Skeletal muscle satellite cell (primary cell): ENCODE measurements at regions not wholly inside any gene's neighbourhood (a gene's known extent, or its start where the extent isn't known, plus 50 kb on each side); places are given as distances from the start of the nearest gene placed in this dataset.

Experiments used
- H3K27me3 ChIP-seq: 2 replicates; pipeline ENCODE4 v1.7.0; 2013; ENCODE audit warnings: low read length; ENCODE audit not compliant: control insufficient read depth, insufficient read depth
- H3K36me3 ChIP-seq: 2 replicates; pipeline ENCODE4 v1.7.0; 2013; ENCODE audit warnings: mild to moderate bottlenecking, control low read depth, low read length; ENCODE audit not compliant: insufficient read depth
- H3K4me1 ChIP-seq: 2 replicates; pipeline ENCODE4 v1.7.0; 2013; ENCODE audit warnings: low read length; ENCODE audit not compliant: control insufficient read depth, insufficient read depth
- H3K4me2 ChIP-seq: 2 replicates; pipeline ENCODE4 v1.7.0; 2013; ENCODE audit warnings: mild to moderate bottlenecking, low read length
- H3K4me3 ChIP-seq: 2 replicates; pipeline ENCODE4 v1.7.0; 2013; ENCODE audit warnings: low read length
- H3K9ac ChIP-seq: 2 replicates; pipeline ENCODE4 v1.7.0; 2013; ENCODE audit warnings: mild to moderate bottlenecking, low read depth, low read length, moderate library complexity
- H3K9me3 ChIP-seq: replicated peaks from 2 replicates; pipeline ENCODE4 v1.7.0; 2013; ENCODE audit warnings: mild to moderate bottlenecking, control low read depth, low read length

GRCh38 chr7:46011059-46011458, 90.0 kb upstream of the IGFBP3 start:
- H3K4me2 ChIP-seq = no peak overlapping the region
- no peaks in the 10 kb centered on the region for H3K9me3 ChIP-seq
- H3K4me3 ChIP-seq = no peak overlapping the region
- no peaks in the 10 kb centered on the region for H3K27me3 ChIP-seq
- H3K36me3 ChIP-seq = no peaks in the 10 kb centered on the region
- H3K9ac ChIP-seq = no peak overlapping the region
- H3K4me1 ChIP-seq = peaks cover 7% of the 10 kb centered on the region

- H3K4me2 ChIP-seq = no peak overlapping the region
- H3K27me3 ChIP-seq = no peaks in the 10 kb centered on the region
- H3K4me3 ChIP-seq = no peak overlapping the region
- no peak overlapping the region for H3K9ac ChIP-seq
- H3K36me3 ChIP-seq = no peaks in the 10 kb centered on the region
- H3K9me3 ChIP-seq = no peaks in the 10 kb centered on the region
- peaks cover 9% of the 10 kb centered on the region for H3K4me1 ChIP-seq
Measured at GRCh38 chr7:46009211-46009610, 88.1 kb upstream of the IGFBP3 start.

GRCh38 chr7:46007990-46008643, 87.0 kb upstream of the IGFBP3 start:
- no peaks in the 10 kb centered on the region for H3K27me3 ChIP-seq

GRCh38 chr7:46007194-46007593, 86.1 kb upstream of the IGFBP3 start:
- Histone ChIP-seq H3K4me3 (no peak overlapping the region), H3K4me1 (peaks cover 18% of the 10 kb centered on the region), H3K27me3 (no peaks in the 10 kb centered on the region), H3K36me3 (no peaks in the 10 kb centered on the region), H3K9ac (no peak overlapping the region), H3K9me3 (no peaks in the 10 kb centered on the region), H3K4me2 (no peak overlapping the region)

More at GRCh38 chr7:46007990-46008643, 87.0 kb upstream of the IGFBP3 start:
- H3K4me1 ChIP-seq = peaks cover 18% of the 10 kb centered on the region
- no peak overlapping the region for H3K4me2 ChIP-seq
- H3K9me3 ChIP-seq = no peaks in the 10 kb centered on the region
- no peak overlapping the region for H3K9ac ChIP-seq
- H3K4me3 ChIP-seq = no peak overlapping the region
- no peaks in the 10 kb centered on the region for H3K36me3 ChIP-seq

GRCh38 chr7:46006723-46007122, 85.7 kb upstream of the IGFBP3 start:
- Histone ChIP-seq H3K4me2 (no peak overlapping the region), H3K4me3 (no peak overlapping the region), H3K9ac (no peak overlapping the region), H3K27me3 (no peaks in the 10 kb centered on the region), H3K9me3 (no peaks in the 10 kb centered on the region), H3K4me1 (peaks cover 18% of the 10 kb centered on the region), H3K36me3 (no peaks in the 10 kb centered on the region)

- H3K4me3 ChIP-seq = no peak overlapping the region
- H3K4me2 ChIP-seq = no peak overlapping the region
- H3K36me3 ChIP-seq = no peaks in the 10 kb centered on the region
- H3K9ac ChIP-seq = no peak overlapping the region
- no peaks in the 10 kb centered on the region for H3K9me3 ChIP-seq
- no peaks in the 10 kb centered on the region for H3K27me3 ChIP-seq
- peaks cover 18% of the 10 kb centered on the region for H3K4me1 ChIP-seq
Measured at GRCh38 chr7:46006212-46006611, 85.1 kb upstream of the IGFBP3 start.

GRCh38 chr7:46004965-46005364, 83.9 kb upstream of the IGFBP3 start:
- Histone ChIP-seq H3K4me2 (peak overlapping the region; percentile 26), H3K9ac (no peak overlapping the region), H3K9me3 (no peaks in the 10 kb centered on the region), H3K4me3 (no peak overlapping the region), H3K4me1 (peaks cover 18% of the 10 kb centered on the region), H3K36me3 (no peaks in the 10 kb centered on the region), H3K27me3 (no peaks in the 10 kb centered on the region)

- Histone ChIP-seq H3K4me2 (peak overlapping the region; percentile 26), H3K4me1 (peaks cover 18% of the 10 kb centered on the region), H3K36me3 (no peaks in the 10 kb centered on the region), H3K4me3 (no peak overlapping the region), H3K9ac (no peak overlapping the region), H3K9me3 (no peaks in the 10 kb centered on the region), H3K27me3 (no peaks in the 10 kb centered on the region)
Measured at GRCh38 chr7:46003896-46004875, 83.1 kb upstream of the IGFBP3 start.

- H3K4me1 ChIP-seq = peaks cover 18% of the 10 kb centered on the region
- no peaks in the 10 kb centered on the region for H3K9me3 ChIP-seq
- no peaks in the 10 kb centered on the region for H3K36me3 ChIP-seq
- no peaks in the 10 kb centered on the region for H3K27me3 ChIP-seq
- H3K4me2 ChIP-seq = no peak overlapping the region
- H3K4me3 ChIP-seq = no peak overlapping the region
- H3K9ac ChIP-seq = no peak overlapping the region
Measured at GRCh38 chr7:46003161-46003560, 82.1 kb upstream of the IGFBP3 start.

- Histone ChIP-seq H3K27me3 (no peaks in the 10 kb centered on the region), H3K4me2 (no peak overlapping the region), H3K9ac (no peak overlapping the region), H3K4me1 (peaks cover 18% of the 10 kb centered on the region), H3K36me3 (no peaks in the 10 kb centered on the region), H3K4me3 (no peak overlapping the region), H3K9me3 (no peaks in the 10 kb centered on the region)
Measured at GRCh38 chr7:46000513-46000912, 79.4 kb upstream of the IGFBP3 start.

- H3K9me3 ChIP-seq = no peaks in the 10 kb centered on the region
- H3K27me3 ChIP-seq = no peaks in the 10 kb centered on the region
- no peaks in the 10 kb centered on the region for H3K36me3 ChIP-seq
- H3K4me2 ChIP-seq = no peak overlapping the region
- peaks cover 13% of the 10 kb centered on the region for H3K4me1 ChIP-seq
- H3K9ac ChIP-seq = no peak overlapping the region
- H3K4me3 ChIP-seq = no peak overlapping the region
Measured at GRCh38 chr7:45999541-45999940, 78.5 kb upstream of the IGFBP3 start.
